K562 (cell line): ENCODE measurements at regions not wholly inside any gene's neighbourhood (a gene's known extent, or its start where the extent isn't known, plus 50 kb on each side); places are given as distances from the start of the nearest gene placed in this dataset.

Experiments
- ATAC-seq: fragments of 200-7000 bp; cut with Tn5 transposase; 3 replicates; pipeline ENCODE4 v1.9.1; 2020; ENCODE audit warnings: moderate library complexity
- BruUV-seq: library from RNA; stranded (reverse); fragments of 400-500 nt; replicated peaks from 2 replicates; lab custom pipeline; 2021; lab: Mats Ljungman, UMichigan
- CTCF ChIA-PET: fragments of 300-600 bp; formaldehyde crosslinking; extraction: SDS; loops from one replicate; lab custom pipeline; 2021; ENCODE audit warnings: low intra/inter-chr PET ratio; lab: Yijun Ruan, JAX
- POLR2A ChIA-PET: fragments of 300-600, 350-650 bp; sonication (Branson Sonifier 250); formaldehyde crosslinking; extraction: SDS; loops from one replicate; lab custom pipeline; 2021; ENCODE audit warnings: antibody characterized with exemption, inconsistent platforms; lab: Yijun Ruan, JAX
- DNase-seq, 4 experiments: peaks; one replicate each; pipeline versions ENCODE4 v3.0.0 to v3.0.0-alpha.2; 2011 to 2018; ENCODE audit warnings: low spot score in 3 of 4, mixed read lengths in 3 of 4; ENCODE audit errors: extremely low read depth in 1 of 4
- FAIRE-seq: peaks from 2 replicates; lab custom pipeline; 2011; peaks lifted over from hg19 to GRCh38; lab: Jason Lieb, UNC
- H2AFZ ChIP-seq: 2 replicates; pipeline ENCODE4 v1.6.0; 2011; ENCODE audit warnings: low read depth, low read length, control low read depth, inconsistent platforms
- H3K27ac ChIP-seq: fragments of 200-600 bp; 3 replicates; pipeline ENCODE4 v1.8.0; 2011; ENCODE audit warnings: low read depth, mild to moderate bottlenecking, control low read depth, inconsistent platforms, low read length, moderate library complexity, mixed read lengths; ENCODE audit errors: extremely low read depth
- H3K27me3 ChIP-seq, 2 experiments: fragments of 300-600 bp in 1 of 2; 2 replicates in 1 of 2; 3 replicates in 1 of 2; pipeline versions ENCODE4 v1.6.0 to v1.8.0; 2011; ENCODE audit warnings: inconsistent platforms in 2 of 2, low read length in 2 of 2, mild to moderate bottlenecking in 1 of 2, mixed read lengths in 1 of 2, moderate library complexity in 1 of 2; ENCODE audit not compliant: control insufficient read depth in 2 of 2, insufficient read depth in 2 of 2
- H3K36me3 ChIP-seq: fragments of 300-600 bp; 3 replicates; pipeline ENCODE4 v1.8.0; 2011; ENCODE audit warnings: mild to moderate bottlenecking, low read length, inconsistent platforms; ENCODE audit not compliant: control insufficient read depth, insufficient read depth
- H3K4me1 ChIP-seq, 2 experiments: fragments of 200-600 bp in 1 of 2; replicated peaks in 1 of 2; 2 replicates in 1 of 2; 3 replicates in 1 of 2; pipeline versions ENCODE4 v1.5.1 to v1.8.0; 2011; ENCODE audit warnings: inconsistent platforms in 2 of 2, low read length in 2 of 2, mild to moderate bottlenecking in 1 of 2, mixed read lengths in 1 of 2, moderate library complexity in 1 of 2; ENCODE audit not compliant: control insufficient read depth in 2 of 2, insufficient read depth in 2 of 2
- H3K4me2 ChIP-seq: 2 replicates; pipeline ENCODE4 v1.6.1; 2011; ENCODE audit warnings: low read length, control low read depth, inconsistent platforms, mixed read lengths; ENCODE audit not compliant: insufficient read depth
- H3K4me3 ChIP-seq: fragments of 200-600 bp; sonication (generic), shearing (Covaris generic); 2 replicates; pipeline ENCODE4 v1.5.1; 2016; ENCODE audit warnings: control low read depth, inconsistent platforms
- H3K79me2 ChIP-seq: fragments of 200-600 bp; 3 replicates; pipeline ENCODE4 v1.8.0; 2011; ENCODE audit warnings: low read length, inconsistent platforms; ENCODE audit not compliant: control insufficient read depth, insufficient read depth
- H3K9ac ChIP-seq, 2 experiments: 2 replicates each; pipeline versions ENCODE4 v1.6.0 to v1.6.1; 2011; ENCODE audit warnings: low read depth in 2 of 2, low read length in 2 of 2, control low read depth in 1 of 2, inconsistent platforms in 1 of 2, mild to moderate bottlenecking in 1 of 2, mixed read lengths in 1 of 2; ENCODE audit not compliant: insufficient read depth in 1 of 2
- H3K9me1 ChIP-seq: one replicate; pipeline ENCODE4 v1.6.0; 2011; ENCODE audit warnings: inconsistent platforms, mild to moderate bottlenecking, low read length, moderate library complexity; ENCODE audit not compliant: control insufficient read depth, insufficient read depth
- H3K9me3 ChIP-seq: replicated peaks from 2 replicates; pipeline ENCODE4 v1.5.1; 2011; ENCODE audit warnings: low read depth, low read length, inconsistent platforms; ENCODE audit not compliant: control insufficient read depth, insufficient read depth
- H4K20me1 ChIP-seq: replicated peaks from 2 replicates; pipeline ENCODE4 v1.6.1; 2011; ENCODE audit warnings: low read length, inconsistent platforms, mixed read lengths; ENCODE audit not compliant: control insufficient read depth, insufficient read depth
- MCM5 ChIP-seq: fragments of 450-650 bp; IDR thresholded peaks from 2 replicates; pipeline ENCODE4 v1.6.1; 2016; ENCODE audit warnings: low read depth
- TCF3 ChIP-seq: sonication (generic); formaldehyde crosslinking; IDR thresholded peaks from 2 replicates; pipeline ENCODE4 v1.4.0; 2020; ENCODE audit warnings: mild to moderate bottlenecking, missing genetic modification reagents
- XRCC5 ChIP-seq: fragments of 200-400 bp; formaldehyde crosslinking; IDR thresholded peaks from 2 replicates; pipeline ENCODE4 v1.6.1; 2017; ENCODE audit warnings: low read depth, mild to moderate bottlenecking, low read length
- ZNF445 ChIP-seq: fragments of 250-450 bp; sonication (Bioruptor Pico); IDR thresholded peaks from 2 replicates; pipeline ENCODE4 v1.4.0; 2020; ENCODE audit warnings: low read depth, mild to moderate bottlenecking, moderate library complexity
- WGBS: fragments of 100-300 bp; shearing (Covaris generic); methylation state at CpG from one replicate; pipeline ENCODE4 v1.1.6; 2016; ENCODE audit warnings: low coverage, mixed read lengths; ENCODE audit not compliant: insufficient coverage; ENCODE audit errors: missing lambda C conversion rate; 5-methylcytosine and 5-hydroxymethylcytosine counted together
- in situ Hi-C: fragments of 300-500 bp; cut with MboI; formaldehyde crosslinking; loops from 4 replicates; pipeline ENCODE4 v1.15.0; 2018; ENCODE audit warnings: inconsistent platforms, mixed read lengths
- intact Hi-C: fragments of 100-400 bp; cut with micrococcal nuclease; formaldehyde crosslinking; loops from 2 replicates; pipeline ENCODE4 v1.14.2; 2022
- TF ChIP-seq, protein P1 (sequence below), 2 experiments: fragments of 450-650 bp in 1 of 2; IDR thresholded peaks; 2 replicates each; pipeline ENCODE4 v1.6.1; 2011 to 2017; ENCODE audit warnings: low read depth in 2 of 2, antibody characterized with exemption in 1 of 2, borderline replicate concordance in 1 of 2, low read length in 1 of 2, mild to moderate bottlenecking in 1 of 2, mixed read lengths in 1 of 2; ENCODE audit not compliant: control insufficient read depth in 1 of 2
- TF ChIP-seq, protein P2 (sequence below), 3 experiments: fragments of 200-800 bp in 1 of 3; fragments of 250-450 bp in 1 of 3; fragments of 450-650 bp in 1 of 3; sonication (Bioruptor Pico) in 1 of 3; sonication (Bioruptor generic) in 1 of 3; formaldehyde crosslinking in 1 of 3; IDR thresholded peaks; 2 replicates each; pipeline versions ENCODE4 v1.6.1 to v1.8.0; 2016 to 2022; ENCODE audit warnings: mild to moderate bottlenecking in 2 of 3, missing genetic modification characterization in 2 of 3, missing compliant biosample characterization in 1 of 3, moderate library complexity in 1 of 3

DNA sequence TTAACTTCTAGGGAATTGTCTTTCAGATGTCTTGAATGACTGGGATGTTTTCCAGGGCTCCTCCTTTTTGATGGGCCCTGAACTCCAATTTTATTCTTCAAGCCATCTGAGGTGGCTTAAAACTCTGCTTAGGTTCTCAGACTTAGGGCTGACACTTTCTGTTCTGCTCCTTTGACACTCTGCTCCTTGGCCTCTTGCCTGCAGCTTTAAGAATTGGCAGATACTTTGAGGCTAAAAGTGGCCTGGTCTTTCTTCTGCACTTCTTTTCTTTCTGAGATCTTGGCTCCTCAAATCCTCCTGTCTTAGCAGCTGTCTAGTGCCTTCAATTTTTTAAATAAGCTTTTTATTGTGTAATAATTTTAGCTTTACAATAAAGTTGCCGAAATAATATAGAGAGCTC, 294.6 kb downstream of the RPS6KC1 start:
- Histone ChIP-seq H2AFZ (no peak overlapping the region), H3K9me3 (no peaks in the 10 kb centered on the region), H3K4me3 (no peak overlapping the region), H3K36me3 (no peaks in the 10 kb centered on the region), H3K4me1 (no peaks in the 10 kb centered on the region), H3K9ac (no peak overlapping the region), H3K4me2 (no peak overlapping the region), H4K20me1 (no peaks in the 10 kb centered on the region), H3K27ac (no peak overlapping the region), H3K79me2 (no peaks in the 10 kb centered on the region), H3K27me3 (0 out of 5 replicates have a peak, but pooled peaks cover 0 to 3% of the 10 kb centered on the region in 2 experiments), H3K9me1 (no peaks in the 10 kb centered on the region)
- ATAC-seq (no peak), DNase-seq (no peak), FAIRE-seq (no peak)
- no TSS peak for BruUV-seq
- WGBS: 0% methylated on average over 1 of the region's 1 CpG
- CTCF ChIA-PET: no interaction called here
- TF ChIP-seq, protein P1, sequence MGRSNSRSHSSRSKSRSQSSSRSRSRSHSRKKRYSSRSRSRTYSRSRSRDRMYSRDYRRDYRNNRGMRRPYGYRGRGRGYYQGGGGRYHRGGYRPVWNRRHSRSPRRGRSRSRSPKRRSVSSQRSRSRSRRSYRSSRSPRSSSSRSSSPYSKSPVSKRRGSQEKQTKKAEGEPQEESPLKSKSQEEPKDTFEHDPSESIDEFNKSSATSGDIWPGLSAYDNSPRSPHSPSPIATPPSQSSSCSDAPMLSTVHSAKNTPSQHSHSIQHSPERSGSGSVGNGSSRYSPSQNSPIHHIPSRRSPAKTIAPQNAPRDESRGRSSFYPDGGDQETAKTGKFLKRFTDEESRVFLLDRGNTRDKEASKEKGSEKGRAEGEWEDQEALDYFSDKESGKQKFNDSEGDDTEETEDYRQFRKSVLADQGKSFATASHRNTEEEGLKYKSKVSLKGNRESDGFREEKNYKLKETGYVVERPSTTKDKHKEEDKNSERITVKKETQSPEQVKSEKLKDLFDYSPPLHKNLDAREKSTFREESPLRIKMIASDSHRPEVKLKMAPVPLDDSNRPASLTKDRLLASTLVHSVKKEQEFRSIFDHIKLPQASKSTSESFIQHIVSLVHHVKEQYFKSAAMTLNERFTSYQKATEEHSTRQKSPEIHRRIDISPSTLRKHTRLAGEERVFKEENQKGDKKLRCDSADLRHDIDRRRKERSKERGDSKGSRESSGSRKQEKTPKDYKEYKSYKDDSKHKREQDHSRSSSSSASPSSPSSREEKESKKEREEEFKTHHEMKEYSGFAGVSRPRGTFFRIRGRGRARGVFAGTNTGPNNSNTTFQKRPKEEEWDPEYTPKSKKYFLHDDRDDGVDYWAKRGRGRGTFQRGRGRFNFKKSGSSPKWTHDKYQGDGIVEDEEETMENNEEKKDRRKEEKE (IDR thresholded peaks at IDR 0.05; ENCODE audit: borderline replicate concordance in 1 of 2, control insufficient read depth in 1 of 2, low read depth in 2 of 2, low read length in 1 of 2): no peak
- TF ChIP-seq ZNF445 (CRISPR knock-in tag) (no peak), XRCC5 (no peak), MCM5 (no peak), TCF3 (CRISPR knock-in tag) (no peak)
- TF ChIP-seq, protein P2, sequence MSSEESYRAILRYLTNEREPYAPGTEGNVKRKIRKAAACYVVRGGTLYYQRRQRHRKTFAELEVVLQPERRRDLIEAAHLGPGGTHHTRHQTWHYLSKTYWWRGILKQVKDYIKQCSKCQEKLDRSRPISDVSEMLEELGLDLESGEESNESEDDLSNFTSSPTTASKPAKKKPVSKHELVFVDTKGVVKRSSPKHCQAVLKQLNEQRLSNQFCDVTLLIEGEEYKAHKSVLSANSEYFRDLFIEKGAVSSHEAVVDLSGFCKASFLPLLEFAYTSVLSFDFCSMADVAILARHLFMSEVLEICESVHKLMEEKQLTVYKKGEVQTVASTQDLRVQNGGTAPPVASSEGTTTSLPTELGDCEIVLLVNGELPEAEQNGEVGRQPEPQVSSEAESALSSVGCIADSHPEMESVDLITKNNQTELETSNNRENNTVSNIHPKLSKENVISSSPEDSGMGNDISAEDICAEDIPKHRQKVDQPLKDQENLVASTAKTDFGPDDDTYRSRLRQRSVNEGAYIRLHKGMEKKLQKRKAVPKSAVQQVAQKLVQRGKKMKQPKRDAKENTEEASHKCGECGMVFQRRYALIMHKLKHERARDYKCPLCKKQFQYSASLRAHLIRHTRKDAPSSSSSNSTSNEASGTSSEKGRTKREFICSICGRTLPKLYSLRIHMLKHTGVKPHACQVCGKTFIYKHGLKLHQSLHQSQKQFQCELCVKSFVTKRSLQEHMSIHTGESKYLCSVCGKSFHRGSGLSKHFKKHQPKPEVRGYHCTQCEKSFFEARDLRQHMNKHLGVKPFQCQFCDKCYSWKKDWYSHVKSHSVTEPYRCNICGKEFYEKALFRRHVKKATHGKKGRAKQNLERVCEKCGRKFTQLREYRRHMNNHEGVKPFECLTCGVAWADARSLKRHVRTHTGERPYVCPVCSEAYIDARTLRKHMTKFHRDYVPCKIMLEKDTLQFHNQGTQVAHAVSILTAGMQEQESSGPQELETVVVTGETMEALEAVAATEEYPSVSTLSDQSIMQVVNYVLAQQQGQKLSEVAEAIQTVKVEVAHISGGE (CRISPR knock-in tag; IDR thresholded peaks at IDR 0.05): no peak
- intact Hi-C loops: no loop called here
- POLR2A ChIA-PET: interaction anchor here (1.0 kb wide), 1 partner anchor 10 kb away, joined by 3 read pairs; no protein-coding TSS in a partner anchor
- in situ Hi-C loops: no loop called here
